ENCODE measurements at regions not wholly inside any gene's neighbourhood (a gene's known extent, or its start where the extent isn't known, plus 50 kb on each side); places are given as distances from the start of the nearest gene placed in this dataset.

DNA sequence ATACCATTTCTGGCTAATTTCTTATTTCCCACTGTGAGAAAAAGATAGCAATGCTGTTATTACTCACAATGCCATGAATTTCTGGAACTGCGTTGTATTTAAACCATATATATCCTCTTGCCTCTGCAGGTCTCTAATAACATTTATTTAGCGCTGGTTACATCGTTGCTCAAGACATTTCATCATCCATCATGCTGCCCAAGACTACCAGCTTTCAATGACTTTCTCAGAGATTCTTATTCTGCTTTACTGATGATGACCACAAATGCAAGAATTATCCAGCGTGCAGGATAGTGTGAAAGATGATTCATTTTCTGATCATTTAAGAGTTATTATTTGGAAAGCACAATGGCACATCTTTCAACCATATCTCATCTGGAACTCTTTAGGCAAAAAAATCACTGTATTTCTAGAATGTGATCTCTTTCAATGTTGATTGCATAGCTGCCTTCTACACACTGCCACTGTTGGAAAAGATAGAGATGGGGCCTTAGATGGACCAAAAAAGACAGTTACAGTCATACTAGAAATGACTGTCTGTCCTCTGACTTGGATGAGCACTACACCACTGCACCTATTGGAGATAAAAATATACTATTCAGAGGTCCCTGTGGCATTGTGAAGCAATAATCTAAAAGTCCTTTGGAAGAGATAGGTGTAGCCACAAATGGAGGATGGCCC, 716.1 kb downstream of the NSUN3 start:
- TF ChIP-seq, protein P1, sequence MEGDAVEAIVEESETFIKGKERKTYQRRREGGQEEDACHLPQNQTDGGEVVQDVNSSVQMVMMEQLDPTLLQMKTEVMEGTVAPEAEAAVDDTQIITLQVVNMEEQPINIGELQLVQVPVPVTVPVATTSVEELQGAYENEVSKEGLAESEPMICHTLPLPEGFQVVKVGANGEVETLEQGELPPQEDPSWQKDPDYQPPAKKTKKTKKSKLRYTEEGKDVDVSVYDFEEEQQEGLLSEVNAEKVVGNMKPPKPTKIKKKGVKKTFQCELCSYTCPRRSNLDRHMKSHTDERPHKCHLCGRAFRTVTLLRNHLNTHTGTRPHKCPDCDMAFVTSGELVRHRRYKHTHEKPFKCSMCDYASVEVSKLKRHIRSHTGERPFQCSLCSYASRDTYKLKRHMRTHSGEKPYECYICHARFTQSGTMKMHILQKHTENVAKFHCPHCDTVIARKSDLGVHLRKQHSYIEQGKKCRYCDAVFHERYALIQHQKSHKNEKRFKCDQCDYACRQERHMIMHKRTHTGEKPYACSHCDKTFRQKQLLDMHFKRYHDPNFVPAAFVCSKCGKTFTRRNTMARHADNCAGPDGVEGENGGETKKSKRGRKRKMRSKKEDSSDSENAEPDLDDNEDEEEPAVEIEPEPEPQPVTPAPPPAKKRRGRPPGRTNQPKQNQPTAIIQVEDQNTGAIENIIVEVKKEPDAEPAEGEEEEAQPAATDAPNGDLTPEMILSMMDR (IDR thresholded peaks at IDR 0.05; ENCODE audit: poor library complexity, severe bottlenecking) = no peak
- no peak for TF ChIP-seq TAF1 (IDR thresholded peaks at IDR 0.05; ENCODE audit: low read depth)
- TF ChIP-seq, protein P2, sequence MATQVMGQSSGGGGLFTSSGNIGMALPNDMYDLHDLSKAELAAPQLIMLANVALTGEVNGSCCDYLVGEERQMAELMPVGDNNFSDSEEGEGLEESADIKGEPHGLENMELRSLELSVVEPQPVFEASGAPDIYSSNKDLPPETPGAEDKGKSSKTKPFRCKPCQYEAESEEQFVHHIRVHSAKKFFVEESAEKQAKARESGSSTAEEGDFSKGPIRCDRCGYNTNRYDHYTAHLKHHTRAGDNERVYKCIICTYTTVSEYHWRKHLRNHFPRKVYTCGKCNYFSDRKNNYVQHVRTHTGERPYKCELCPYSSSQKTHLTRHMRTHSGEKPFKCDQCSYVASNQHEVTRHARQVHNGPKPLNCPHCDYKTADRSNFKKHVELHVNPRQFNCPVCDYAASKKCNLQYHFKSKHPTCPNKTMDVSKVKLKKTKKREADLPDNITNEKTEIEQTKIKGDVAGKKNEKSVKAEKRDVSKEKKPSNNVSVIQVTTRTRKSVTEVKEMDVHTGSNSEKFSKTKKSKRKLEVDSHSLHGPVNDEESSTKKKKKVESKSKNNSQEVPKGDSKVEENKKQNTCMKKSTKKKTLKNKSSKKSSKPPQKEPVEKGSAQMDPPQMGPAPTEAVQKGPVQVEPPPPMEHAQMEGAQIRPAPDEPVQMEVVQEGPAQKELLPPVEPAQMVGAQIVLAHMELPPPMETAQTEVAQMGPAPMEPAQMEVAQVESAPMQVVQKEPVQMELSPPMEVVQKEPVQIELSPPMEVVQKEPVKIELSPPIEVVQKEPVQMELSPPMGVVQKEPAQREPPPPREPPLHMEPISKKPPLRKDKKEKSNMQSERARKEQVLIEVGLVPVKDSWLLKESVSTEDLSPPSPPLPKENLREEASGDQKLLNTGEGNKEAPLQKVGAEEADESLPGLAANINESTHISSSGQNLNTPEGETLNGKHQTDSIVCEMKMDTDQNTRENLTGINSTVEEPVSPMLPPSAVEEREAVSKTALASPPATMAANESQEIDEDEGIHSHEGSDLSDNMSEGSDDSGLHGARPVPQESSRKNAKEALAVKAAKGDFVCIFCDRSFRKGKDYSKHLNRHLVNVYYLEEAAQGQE (IDR thresholded peaks at IDR 0.05; ENCODE audit: borderline replicate concordance) = no peak
- no peak for TF ChIP-seq RAD21 (conservative IDR thresholded peaks at IDR 0.05)
- TF ChIP-seq POLR2AphosphoS5 (IDR thresholded peaks at IDR 0.05) = no peak
- TF ChIP-seq EZH2 (IDR thresholded peaks at IDR 0.05; ENCODE audit: borderline replicate concordance, insufficient read depth, low read length, poor library complexity, severe bottlenecking) = no peak
